GM18909 (cell line): ENCODE measurements at regions not wholly inside any gene's neighbourhood (a gene's known extent, or its start where the extent isn't known, plus 50 kb on each side); places are given as distances from the start of the nearest gene placed in this dataset.
"Not testable (repeated sequence)": the region's sequence is repeated elsewhere in the genome, so short reads cannot be mapped to it uniquely, and the experiment has no call there.

Experiments
- ATAC-seq: cut with Tn5 transposase; IDR thresholded peaks from one replicate; pipeline ENCODE4 v1.9.1; 2021; ENCODE audit warnings: mild to moderate bottlenecking; ENCODE audit not compliant: unreplicated experiment, poor library complexity

GRCh38 chr13:33679658-33680012 lies 138.3 kb upstream of the RFC3 start:
- ATAC-seq = no peak

GRCh38 chr13:33682020-33682564 lies 135.9 kb upstream of the RFC3 start:
- no peak for ATAC-seq

DNA sequence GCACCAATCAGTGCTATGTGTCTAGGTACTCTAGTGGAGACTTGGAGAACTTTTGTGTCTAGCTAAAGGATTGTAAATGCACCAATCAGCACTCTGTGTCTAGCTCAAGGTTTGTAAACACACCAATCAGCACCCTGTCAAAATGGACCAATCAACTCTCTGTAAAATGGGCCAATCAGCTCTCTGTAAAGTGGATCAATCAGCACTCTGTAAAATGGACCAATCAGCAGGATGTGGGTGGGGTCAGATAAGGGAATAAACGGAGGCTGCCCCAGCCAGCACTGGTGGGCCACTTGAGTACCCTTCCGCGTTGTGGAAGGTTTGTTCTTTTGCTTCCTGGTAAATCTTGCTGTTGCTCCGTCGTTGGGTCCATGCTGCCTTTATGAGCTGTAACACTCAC lies 135.3 kb upstream of the RFC3 start:
- ATAC-seq = not testable (repeated sequence)

DNA sequence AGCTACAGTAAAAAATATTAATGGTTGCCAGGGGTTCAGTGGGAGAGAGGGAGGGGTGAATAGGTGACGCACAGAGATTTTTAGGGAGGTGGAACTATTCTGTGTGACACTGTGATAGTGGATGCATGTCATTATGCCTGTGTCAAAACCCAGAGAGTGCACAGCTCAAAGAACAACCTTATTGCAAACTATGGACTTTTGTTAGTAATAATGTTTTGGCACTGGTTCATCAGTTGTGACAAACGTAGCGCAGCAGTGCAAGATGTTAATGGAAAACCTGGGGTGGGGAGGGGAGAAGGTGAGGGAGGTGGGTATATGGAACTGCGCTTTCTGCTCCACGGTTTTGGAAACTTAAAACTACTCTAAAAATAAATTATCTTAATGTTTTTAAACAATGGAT lies 134.6 kb upstream of the RFC3 start:
- no peak for ATAC-seq

DNA sequence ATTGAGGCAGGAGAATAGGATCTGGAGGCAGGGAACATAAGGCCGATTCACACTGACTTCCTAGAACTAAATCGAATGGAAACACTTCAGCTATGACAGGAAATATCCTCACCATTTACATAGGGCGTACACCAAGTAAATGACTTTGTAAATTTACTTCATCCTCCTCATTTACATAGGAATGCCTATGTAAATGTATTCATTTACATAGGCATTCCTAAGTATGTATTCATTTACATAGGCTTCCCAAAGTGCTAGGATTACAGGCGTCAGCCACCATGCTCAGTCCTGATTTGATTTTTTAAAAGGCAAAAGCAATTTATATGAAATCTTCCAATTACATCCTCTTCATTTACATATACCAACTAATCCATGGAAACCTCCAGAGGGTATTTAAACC lies 133.1 kb upstream of the RFC3 start:
- no peak for ATAC-seq

- ATAC-seq = no peak
Observed at GRCh38 chr13:33686772-33687480, 131.0 kb upstream of the RFC3 start.

GRCh38 chr13:33690354-33690753 lies 127.6 kb upstream of the RFC3 start:
- ATAC-seq = no peak

GRCh38 chr13:33691980-33692379 lies 126.0 kb upstream of the RFC3 start:
- no peak for ATAC-seq

DNA sequence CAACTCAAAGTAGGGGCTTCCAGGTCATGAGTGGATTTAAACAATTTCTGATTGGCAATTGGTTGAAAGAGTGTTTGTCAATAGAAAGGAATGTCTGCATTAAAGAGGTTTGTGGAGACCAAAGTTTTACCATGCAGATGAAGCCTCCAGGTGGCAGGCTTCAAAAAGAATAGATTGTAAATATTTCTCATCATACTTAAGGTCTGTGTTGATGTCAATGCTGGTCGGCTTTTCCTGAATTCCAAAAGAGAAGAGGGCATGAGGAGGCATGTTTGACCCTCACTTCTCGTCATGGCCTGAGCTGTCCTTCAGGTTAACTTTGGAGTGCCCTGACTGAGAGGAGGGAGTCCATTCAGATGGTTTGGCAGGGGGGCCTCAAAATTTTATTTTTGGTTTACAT lies 125.4 kb upstream of the RFC3 start:
- ATAC-seq = no peak

DNA sequence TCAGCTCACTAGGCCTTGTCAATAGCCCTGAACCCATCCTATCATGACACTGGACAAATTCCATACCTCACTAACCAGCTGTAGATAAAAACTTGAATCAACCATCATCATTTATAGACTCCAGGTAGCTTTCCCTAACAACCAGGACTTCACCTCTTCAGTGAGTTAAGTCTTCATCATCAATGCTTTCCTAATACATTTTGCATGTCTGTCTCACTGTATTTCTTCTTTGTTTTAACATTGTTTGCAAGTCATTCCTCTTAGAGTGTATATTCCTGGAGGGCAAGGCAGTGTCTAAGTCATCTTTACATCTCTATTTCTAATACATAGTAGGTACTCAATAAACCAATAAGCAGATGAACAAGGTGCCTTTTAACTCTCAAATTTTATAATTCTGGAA lies 123.4 kb upstream of the RFC3 start:
- ATAC-seq = no peak

DNA sequence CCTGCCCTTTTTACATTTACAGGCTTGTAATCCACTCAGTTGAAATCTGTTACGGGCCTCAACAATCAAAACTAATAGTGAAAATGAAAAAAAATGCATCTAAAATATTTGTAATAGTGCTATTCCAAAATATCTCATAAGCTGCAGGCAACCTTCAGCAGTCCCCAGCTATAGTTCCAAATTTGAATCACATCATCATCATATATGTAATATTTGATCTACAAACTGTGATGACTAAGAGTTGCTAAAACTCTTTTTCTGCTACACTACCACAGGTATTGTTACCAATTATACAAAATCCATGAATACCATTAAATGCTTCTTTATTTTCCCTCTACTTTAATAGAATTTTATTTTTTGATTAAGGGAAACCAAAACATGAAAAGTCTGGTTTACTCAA lies 121.4 kb upstream of the RFC3 start:
- ATAC-seq = no peak

GRCh38 chr13:33697926-33698325 lies 120.0 kb upstream of the RFC3 start:
- ATAC-seq = no peak

DNA sequence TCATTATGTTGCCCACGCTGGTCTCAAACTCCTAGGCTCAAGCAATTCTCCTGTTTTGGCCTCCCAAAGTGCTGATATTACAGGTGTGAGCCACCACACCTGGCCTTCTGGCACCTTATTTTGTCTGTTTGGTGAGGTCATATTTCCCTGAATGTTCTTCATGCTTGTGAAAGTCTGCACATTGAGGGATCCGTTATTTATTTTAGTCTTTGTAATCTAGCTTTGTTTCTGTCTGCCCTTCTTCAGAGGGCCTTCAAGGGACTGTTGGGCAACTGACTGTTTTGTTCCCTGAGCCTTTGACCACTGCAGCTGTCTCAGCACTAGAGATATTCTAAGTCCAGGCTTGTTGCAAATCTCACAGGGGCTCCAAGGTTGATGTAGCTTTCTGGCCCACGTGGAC lies 110.5 kb upstream of the RFC3 start:
- no peak for ATAC-seq

DNA sequence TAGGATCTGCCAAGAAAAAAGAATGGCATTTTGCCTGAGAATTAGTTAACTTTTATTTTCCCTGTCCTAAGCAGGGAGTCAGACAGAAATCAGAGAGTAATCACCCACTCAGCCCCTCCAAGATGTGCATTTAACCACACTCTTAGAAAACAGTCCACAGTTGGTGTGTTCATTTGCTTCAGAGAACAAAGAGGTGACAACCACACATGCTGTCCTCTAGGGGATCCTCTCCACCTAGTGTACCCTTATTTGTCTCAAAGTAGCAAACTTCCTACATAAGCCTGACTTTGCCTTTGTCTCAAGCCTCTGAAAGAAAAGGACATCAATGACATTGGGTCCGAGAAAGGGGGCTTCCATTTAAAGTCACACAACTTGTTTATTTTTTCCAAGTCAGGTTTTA lies 107.0 kb upstream of the RFC3 start:
- ATAC-seq = no peak

- ATAC-seq = no peak
Observed at GRCh38 chr13:33711436-33711835, 106.5 kb upstream of the RFC3 start.

- ATAC-seq = no peak
Observed at GRCh38 chr13:33717775-33718174, 100.2 kb upstream of the RFC3 start.

DNA sequence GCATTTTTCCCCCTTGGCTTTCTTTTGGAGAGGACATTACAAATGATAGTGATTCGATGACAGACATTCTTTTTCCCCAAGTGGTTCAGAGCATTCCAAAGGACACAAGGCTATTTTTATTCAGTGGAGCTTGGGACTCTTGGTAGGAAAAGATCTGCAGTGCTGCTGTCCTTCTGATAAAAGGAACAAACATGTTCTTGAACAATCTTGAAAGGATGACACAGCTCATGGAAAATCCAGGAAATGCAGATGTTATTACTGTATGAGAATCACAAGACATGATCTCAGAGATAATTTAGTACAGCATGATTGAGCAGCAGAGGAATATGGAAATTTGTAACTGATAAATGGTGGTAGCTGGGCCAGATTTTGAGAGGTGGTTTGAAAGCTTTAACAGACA lies 96.2 kb upstream of the RFC3 start:
- no peak for ATAC-seq

- ATAC-seq = peak; percentile 43
Observed at GRCh38 chr13:33722216-33722915, 95.6 kb upstream of the RFC3 start.

- ATAC-seq = no peak
Observed at GRCh38 chr13:33723365-33723764, 94.6 kb upstream of the RFC3 start.

GRCh38 chr13:33723772-33724435 lies 94.0 kb upstream of the RFC3 start:
- ATAC-seq = peak; percentile 70

DNA sequence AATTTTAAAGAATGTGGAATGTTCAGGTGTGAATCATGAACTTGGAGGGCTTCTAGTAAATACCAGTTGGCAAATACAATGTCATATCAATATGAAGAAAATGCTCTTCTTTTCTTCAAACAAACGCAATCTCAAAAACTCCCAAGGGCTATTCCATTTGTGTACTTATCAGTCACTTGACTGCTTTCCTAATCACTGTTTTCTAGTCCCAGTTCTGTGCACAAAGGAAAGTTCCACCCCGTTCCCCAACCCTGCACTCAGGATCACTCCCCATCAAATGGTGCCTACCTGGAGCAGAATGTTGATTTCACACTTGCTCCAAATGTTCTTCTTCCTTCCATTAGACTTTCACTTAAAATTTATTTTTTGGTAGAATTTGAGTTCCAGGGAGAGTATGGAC lies 92.6 kb upstream of the RFC3 start:
- ATAC-seq = no peak
